ENCODE measurements at regions not wholly inside any gene's neighbourhood (a gene's known extent, or its start where the extent isn't known, plus 50 kb on each side); places are given as distances from the start of the nearest gene placed in this dataset.

DNA sequence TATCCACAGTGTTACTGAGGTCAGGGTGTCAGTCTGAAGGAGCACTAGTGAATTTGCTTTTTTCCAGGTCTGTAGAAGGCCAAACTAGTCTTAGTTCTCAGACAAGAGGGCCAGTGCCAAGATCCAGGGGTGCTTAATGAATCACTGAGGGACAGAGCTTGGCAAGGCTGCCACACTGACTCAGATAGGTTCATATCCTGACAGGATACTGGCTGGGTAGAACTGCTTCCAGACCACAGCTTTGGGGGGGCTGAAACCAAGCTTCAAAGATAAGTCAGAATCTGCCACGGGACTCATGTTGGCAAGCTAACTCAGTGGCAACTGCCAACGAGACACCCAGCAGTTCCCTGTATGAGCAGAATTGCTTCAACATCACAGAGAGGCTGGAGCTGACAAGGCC, 1125.4 kb downstream of the EFNA5 start:
- Histone ChIP-seq H3K79me2 (no peaks in the 10 kb centered on the region), H4K20me1 (ENCODE audit: insufficient read depth, poor library complexity, severe bottlenecking) (no peaks in the 10 kb centered on the region), H3K36me3 (replicated peaks; ENCODE audit: insufficient read depth, low read depth) (no peaks in the 10 kb centered on the region), H2AFZ (no peak overlapping the region), H3K9me3 (ENCODE audit: low read depth) (peaks cover 5% of the 10 kb centered on the region), H3K27ac (no peak overlapping the region), H3K4me1 (ENCODE audit: insufficient read depth) (no peaks in the 10 kb centered on the region), H3K4me2 (no peak overlapping the region), H3K4me3 (no peak overlapping the region), H3K27me3 (no peaks in the 10 kb centered on the region), H3K9me2 (replicated peaks; ENCODE audit: insufficient read depth) (no peaks in the 10 kb centered on the region)
- 86% methylated on average over 2 of the region's 2 CpGs for WGBS (ENCODE audit: low lambda C conversion rate, missing lambda C conversion rate)
- DNase-seq (ENCODE audit: low spot score): no peak
- TF ChIP-seq EZH2 (IDR thresholded peaks at IDR 0.05; ENCODE audit: borderline replicate concordance) (no peak), EZH2phosphoT487 (IDR thresholded peaks at IDR 0.05; ENCODE audit: low read depth, severe bottlenecking, unreplicated experiment) (no peak), CTCF (IDR thresholded peaks at IDR 0.05; ENCODE audit: poor library complexity) (no peak)

- Histone ChIP-seq H3K9me2 (replicated peaks; ENCODE audit: insufficient read depth) (no peaks in the 10 kb centered on the region), H3K4me1 (ENCODE audit: insufficient read depth) (no peaks in the 10 kb centered on the region), H3K9me3 (ENCODE audit: low read depth) (peaks cover 5% of the 10 kb centered on the region), H3K27ac (no peak overlapping the region), H3K4me2 (no peak overlapping the region), H3K79me2 (no peaks in the 10 kb centered on the region), H4K20me1 (ENCODE audit: insufficient read depth, poor library complexity, severe bottlenecking) (no peaks in the 10 kb centered on the region), H3K27me3 (no peaks in the 10 kb centered on the region), H2AFZ (no peak overlapping the region), H3K36me3 (replicated peaks; ENCODE audit: insufficient read depth, low read depth) (no peaks in the 10 kb centered on the region), H3K4me3 (no peak overlapping the region)
- WGBS (ENCODE audit: low lambda C conversion rate, missing lambda C conversion rate): 90% methylated on average over 1 of the region's 1 CpG
- DNase-seq (ENCODE audit: low spot score): no peak
- TF ChIP-seq EZH2phosphoT487 (IDR thresholded peaks at IDR 0.05; ENCODE audit: low read depth, severe bottlenecking, unreplicated experiment): no peak
Observed at GRCh38 chr5:106543330-106543729, 1127.4 kb downstream of the EFNA5 start.

DNA sequence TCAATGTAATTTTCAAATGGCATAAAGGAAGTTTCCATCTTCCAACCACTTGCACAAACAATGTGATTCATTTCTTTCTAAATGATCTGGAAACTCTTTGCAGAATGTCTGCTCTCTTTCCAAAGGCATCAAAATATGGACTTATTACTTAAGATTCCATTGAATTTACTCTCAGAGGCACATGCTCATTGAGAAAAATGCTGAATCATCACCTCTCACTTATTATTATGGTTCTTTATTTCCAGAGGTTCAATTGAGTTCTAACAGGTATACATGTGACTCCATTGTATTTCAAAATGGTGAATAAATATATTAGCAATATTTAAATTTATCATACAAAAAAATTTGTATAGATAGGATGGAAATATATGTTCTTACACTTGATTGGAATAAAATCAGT, 1140.6 kb downstream of the EFNA5 start:
- H2AFZ ChIP-seq: no peak overlapping the region
- TF ChIP-seq CTCF (IDR thresholded peaks at IDR 0.05; ENCODE audit: poor library complexity): no peak
- no peak for TF ChIP-seq EZH2phosphoT487 (IDR thresholded peaks at IDR 0.05; ENCODE audit: low read depth, severe bottlenecking, unreplicated experiment)
- TF ChIP-seq EZH2 (IDR thresholded peaks at IDR 0.05; ENCODE audit: borderline replicate concordance): no peak
- no peaks in the 10 kb centered on the region for H3K4me1 ChIP-seq (ENCODE audit: insufficient read depth)
- no peak for DNase-seq (ENCODE audit: low spot score)
- no peaks in the 10 kb centered on the region for H3K9me2 ChIP-seq (replicated peaks; ENCODE audit: insufficient read depth)
- H3K4me3 ChIP-seq: no peak overlapping the region
- no peaks in the 10 kb centered on the region for H4K20me1 ChIP-seq (ENCODE audit: insufficient read depth, poor library complexity, severe bottlenecking)
- H3K36me3 ChIP-seq (replicated peaks; ENCODE audit: insufficient read depth, low read depth): no peaks in the 10 kb centered on the region
- no peak overlapping the region for H3K4me2 ChIP-seq
- H3K27me3 ChIP-seq: no peaks in the 10 kb centered on the region
- no peak overlapping the region for H3K27ac ChIP-seq
- no peaks in the 10 kb centered on the region for H3K9me3 ChIP-seq (ENCODE audit: low read depth)
- H3K79me2 ChIP-seq: no peaks in the 10 kb centered on the region

GRCh38 chr5:106525438-106525837, 1145.3 kb downstream of the EFNA5 start:
- H3K4me2 ChIP-seq: no peak overlapping the region
- no peaks in the 10 kb centered on the region for H3K4me1 ChIP-seq (ENCODE audit: insufficient read depth)
- no peaks in the 10 kb centered on the region for H4K20me1 ChIP-seq (ENCODE audit: insufficient read depth, poor library complexity, severe bottlenecking)
- H3K79me2 ChIP-seq: no peaks in the 10 kb centered on the region
- DNase-seq (ENCODE audit: low spot score): no peak
- 97% methylated on average over 3 of the region's 3 CpGs for WGBS (ENCODE audit: low lambda C conversion rate, missing lambda C conversion rate)
- H3K4me3 ChIP-seq: no peak overlapping the region
- no peak overlapping the region for H3K27ac ChIP-seq
- H3K9me2 ChIP-seq (replicated peaks; ENCODE audit: insufficient read depth): no peaks in the 10 kb centered on the region
- no peak overlapping the region for H2AFZ ChIP-seq
- no peaks in the 10 kb centered on the region for H3K9me3 ChIP-seq (ENCODE audit: low read depth)
- H3K36me3 ChIP-seq (replicated peaks; ENCODE audit: insufficient read depth, low read depth): no peaks in the 10 kb centered on the region
- no peaks in the 10 kb centered on the region for H3K27me3 ChIP-seq
- no peak for TF ChIP-seq EZH2 (IDR thresholded peaks at IDR 0.05; ENCODE audit: borderline replicate concordance)
- TF ChIP-seq CTCF (IDR thresholded peaks at IDR 0.05; ENCODE audit: poor library complexity): no peak
- TF ChIP-seq EZH2phosphoT487 (IDR thresholded peaks at IDR 0.05; ENCODE audit: low read depth, severe bottlenecking, unreplicated experiment): no peak
